DMS79 (cell line): ENCODE measurements at regions not wholly inside any gene's neighbourhood (a gene's known extent, or its start where the extent isn't known, plus 50 kb on each side); places are given as distances from the start of the nearest gene placed in this dataset.
"Not testable (repeated sequence)": the region's sequence is repeated elsewhere in the genome, so short reads cannot be mapped to it uniquely, and the experiment has no call there.

Experiments
- DNase-seq: peaks from one replicate; lab custom pipeline; 2025; lab: John Stamatoyannopoulos, UW

DNA sequence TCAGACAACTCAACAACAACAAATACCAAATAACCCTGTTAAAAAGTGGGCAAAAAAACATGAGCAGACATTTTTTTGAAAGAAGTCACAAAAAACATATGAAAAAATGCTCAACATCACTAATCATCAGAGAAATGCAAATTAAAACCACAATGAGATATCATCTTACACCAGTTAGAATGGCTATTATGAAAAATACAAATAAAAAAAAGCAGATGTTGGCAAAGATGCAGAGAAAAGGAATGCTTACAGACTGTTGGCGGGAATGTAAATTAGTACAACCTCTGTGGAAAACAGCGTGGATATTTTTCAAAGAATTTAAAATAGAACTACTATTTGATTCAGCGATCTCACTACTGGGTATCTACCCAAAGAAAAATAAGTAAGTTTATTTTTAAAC is 114.0 kb downstream of the SLC38A4 start:
- DNase-seq, result no peak

DNA sequence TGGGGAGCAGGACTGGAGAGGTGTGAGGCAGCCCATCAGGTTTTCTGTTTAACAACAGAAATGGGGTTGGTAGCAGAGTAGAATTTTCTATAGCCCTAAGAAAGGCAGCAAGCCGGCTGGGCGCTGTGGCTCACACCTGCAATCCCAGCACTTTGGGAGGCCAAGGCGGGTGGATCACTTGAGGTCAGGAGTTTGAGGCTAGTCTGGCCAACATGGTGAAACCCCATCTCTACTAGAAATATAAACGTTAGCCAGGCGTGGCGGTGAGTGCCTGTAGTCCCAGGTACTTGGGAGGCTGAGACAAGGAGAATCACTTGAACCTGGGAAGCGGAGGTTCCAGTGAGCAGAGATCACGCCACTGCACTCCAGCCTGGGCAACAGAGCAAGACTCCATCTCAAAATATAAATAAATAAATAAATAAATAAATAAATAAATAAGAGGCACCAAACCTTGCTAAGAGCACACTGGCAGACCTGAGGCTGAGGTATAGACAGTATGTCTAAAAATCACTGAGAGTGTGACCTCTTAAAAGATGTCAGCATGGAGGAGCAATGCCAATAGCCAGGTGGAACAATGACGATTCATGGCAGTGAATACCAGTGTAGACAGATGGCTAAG is 115.6 kb downstream of the SLC38A4 start:
- no peak for DNase-seq

DNA sequence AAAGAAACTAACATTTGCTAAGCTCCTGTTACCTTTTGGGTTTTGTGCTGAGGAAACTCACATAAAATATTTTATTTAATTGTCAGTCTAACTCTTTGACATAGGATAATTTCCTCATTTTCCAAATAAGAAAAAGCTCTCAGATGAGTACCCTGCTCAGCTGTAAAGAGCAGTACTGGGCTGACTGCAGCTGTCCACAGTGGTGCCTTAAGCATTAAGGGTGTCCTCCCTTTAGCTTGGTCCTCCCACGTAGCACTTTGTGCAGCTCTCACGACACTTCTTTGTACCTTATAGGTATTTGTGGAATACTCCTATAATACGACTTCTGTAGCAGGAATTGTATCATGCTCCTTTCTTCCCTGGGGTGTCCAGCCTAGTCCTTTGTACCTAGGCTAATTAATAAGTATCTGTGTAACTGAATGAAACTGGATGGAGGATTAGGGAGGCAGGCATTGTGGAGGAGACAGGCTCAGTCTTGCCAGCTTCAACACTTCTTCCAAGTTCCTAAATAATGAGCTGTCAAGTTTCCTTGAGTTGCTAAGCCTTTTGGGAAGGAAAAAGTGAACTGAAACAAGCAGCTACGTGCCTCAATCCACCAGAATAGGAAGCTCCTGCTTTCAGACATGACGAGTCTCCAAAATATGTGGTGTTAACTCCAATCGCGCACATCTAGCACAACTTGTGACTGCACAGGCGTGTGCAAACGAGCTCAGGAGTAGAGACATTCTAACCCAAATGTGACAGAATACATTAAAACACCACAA is 123.0 kb downstream of the SLC38A4 start:
- no peak for DNase-seq

DNA sequence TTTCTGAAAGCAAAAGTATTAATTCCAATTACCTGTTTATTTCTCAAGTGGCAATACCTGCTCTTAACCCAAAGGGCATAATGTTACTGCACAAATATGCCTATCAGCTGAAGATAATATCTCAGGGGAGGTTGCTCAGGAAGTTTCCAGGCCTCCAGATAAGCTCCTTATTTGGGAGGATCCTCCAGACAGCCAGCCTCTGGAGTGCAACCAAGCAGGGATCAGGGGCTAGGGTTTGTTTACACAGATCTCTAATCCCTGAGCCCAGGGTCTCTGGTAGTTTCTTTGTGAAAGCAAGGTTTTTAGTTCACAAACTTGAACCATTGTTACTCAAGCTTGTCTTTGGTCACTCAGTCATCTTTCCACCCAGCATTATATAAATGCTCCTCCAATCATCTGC is 124.4 kb downstream of the SLC38A4 start:
- no peak for DNase-seq

DNA sequence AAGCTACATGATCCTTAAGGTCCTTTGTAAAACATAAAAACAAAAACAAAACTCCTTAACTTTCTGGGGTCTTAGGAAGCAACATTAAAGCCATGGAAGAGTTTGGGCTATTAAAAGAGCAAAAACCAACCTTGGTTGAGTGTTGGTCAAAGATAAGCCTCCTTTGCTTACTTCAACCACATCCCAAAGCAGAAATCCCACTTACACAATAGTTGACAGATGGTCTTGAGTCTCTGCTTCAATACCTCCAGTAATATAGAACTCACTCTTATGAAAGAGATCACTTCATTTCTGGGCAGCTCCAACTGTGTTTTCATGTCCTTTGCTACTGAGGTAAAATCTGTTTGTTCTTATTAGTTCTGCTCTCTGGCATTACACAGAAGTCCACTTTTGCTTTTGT is 125.8 kb downstream of the SLC38A4 start:
- no peak for DNase-seq

DNA sequence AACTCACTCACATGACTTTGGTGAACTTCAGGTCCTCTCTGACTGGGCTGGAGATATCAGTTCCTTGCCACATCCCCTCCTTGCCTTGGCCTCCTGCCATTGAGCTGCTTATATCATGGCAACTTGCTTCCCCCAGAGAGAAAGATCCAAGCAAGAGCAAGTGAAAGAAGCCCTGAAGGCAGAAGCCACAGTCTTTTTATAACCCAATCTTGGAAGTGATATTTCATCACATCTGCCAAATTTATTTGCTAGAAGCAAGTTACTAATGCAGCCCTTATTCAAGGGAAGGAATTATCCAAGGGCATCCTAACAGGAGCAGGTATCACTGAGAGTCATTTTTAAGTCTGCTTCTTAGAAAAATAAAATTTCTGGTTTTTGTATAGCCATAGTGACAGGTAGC is 127.8 kb downstream of the SLC38A4 start:
- no peak for DNase-seq

DNA sequence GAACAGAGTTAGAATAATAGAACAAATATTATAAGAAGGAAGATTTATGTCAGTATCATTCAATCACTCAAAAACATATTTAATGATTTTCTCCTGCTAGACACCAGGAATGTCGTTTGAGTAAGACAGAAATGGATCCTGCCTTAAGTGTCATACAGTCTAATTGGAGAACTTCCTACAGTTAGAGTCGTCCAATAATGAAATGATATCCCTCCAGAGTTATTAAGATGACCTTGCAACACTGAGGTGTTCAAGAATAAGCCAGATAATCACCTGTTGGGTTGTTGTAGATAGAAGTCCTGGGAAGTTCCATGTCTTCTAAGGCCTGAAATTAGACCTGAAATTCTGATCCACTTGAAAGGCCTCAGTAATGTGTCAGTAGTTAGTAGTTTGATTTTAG is 132.3 kb downstream of the SLC38A4 start:
- no peak for DNase-seq

DNA sequence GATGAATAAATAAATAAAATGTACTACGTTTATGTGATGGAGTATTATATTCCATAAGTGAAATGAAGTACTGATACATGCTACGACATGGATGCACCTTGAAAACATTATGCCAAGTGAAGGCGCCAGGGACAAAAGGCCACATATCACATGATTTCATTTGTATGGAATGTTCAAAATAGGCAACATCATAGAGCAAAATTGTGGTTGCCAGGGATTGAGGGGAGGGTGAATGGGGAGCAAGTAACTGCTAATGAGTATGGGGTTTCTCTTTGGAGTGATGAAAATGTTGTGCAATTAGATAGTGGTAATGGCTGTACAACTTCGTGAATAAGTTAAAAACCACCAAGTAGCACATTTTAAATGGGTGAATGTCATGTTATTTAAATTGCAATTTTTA is 132.8 kb downstream of the SLC38A4 start:
- no peak for DNase-seq

DNA sequence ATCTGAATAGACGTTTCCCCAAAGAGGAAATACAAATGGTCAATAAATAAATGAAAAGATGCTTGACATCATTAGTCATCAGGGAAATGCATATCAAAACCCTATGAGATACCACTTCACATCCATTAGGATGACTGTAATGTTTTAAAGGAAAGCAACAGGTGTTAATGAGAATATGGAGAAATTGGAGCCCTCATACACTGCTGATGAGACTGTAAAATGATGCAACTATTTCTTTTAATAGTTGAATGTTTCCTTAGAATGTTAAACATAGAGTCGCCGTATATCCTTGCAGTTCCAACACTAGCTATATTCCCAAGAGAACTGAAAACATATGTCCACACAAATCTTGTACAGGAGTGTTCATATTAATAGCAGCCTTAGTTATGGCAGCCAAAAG is 133.2 kb downstream of the SLC38A4 start:
- no peak for DNase-seq

DNA sequence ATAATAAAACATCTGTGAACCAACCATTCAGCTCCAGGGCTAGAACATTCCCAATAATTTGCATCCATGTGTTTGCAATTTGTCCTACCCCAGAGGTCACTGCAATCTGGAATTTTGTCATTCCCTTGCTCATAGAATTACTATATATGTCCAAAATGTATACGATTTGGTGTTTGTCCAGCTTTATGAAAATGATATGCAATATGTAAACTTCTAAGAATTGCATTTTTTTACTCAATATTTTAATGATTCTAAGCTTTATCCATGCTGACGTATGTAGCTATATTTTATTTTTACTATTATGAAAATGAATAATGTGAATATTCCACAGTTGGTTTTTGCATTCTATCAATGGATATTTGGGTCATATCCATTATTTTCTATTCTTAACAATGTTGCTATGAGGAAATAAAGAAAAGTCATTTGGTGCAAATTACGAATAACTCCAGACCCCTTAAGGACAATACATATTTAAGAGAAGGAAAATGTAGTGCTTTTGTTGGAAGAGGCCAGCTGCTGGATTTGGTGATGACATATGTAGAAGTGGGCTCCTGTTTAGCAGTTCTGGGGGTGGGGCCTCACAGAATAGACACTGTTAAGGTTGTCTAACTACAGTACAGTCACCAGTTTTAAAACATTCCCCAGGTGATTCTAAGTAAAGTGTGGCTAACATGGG is 139.4 kb downstream of the SLC38A4 start:
- no peak for DNase-seq

DNA sequence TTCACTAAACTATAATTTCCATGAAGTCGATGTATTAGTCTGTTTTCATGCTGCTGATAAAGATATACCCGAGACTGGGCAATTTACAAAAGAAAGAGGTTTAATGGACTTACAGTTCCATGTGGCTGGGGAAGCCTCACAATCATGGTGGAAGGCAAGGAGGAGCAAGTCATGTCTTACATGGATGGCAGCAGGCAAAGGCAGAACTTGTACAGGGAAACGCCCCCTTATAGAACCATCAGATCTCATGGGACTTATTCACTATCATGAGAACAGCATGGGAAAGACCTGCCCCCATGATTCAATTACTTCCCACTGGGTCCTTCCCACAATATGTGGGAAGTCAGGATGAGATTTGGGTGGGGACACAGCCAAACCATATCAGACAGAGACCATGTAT is 141.6 kb downstream of the SLC38A4 start:
- DNase-seq, result not testable (repeated sequence)

DNA sequence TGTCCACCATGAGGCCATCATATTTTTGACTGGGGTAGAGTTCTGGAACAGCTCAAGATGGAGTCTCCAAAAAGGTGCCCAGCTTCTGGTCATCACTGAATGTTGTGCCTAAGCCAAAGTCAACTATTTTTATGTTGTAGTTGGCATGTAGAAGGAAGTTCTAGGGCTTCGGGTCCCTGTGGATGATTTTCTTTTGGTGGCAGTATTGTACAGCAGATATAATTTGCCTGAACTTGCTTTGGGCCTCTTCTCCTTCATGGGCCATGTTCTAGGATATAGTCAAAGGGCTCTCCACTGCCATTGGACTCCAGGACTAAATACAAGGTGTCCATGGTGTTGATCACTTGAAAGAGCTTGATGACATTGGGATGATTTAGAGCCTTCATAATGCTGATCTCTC is 143.6 kb downstream of the SLC38A4 start:
- DNase-seq, result no peak

DNA sequence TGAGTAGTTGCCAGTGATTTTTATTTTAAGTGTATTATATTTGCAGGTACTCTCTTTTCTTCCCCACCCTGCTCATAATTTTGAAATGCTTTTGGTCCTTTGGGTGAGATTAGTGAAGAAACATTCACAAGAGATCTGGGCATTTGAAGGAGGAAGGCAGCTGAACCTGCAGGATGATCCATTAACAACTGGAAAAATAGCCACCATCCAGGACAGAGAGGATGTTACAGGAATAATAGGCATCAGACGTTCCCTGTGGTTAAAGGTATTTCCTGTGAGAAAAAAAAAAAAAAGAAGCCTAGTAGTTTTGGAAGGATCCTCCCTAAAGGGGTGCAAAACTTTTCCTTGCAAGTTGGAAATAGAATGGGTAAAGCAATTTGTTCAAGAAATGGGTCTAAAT is 145.3 kb downstream of the SLC38A4 start:
- no peak for DNase-seq

DNA sequence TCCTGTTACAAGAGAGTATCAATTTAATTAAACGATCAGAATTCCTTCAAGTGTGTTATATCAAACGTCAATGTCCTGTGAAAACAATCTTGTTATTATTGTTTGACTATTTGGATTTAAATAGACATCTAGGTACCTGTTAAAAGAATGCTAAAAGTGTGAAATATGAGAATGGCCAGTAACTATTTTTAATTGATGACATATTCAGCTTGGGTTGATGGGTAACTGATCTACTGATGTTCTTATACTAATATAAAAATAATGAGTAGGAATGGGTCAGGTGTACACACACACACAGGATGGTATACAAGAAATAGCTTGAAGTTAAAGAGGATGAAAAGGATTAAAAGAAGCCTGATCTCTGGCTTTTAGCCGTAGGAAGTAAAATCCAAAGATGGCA is 146.0 kb downstream of the SLC38A4 start:
- DNase-seq, result no peak

DNA sequence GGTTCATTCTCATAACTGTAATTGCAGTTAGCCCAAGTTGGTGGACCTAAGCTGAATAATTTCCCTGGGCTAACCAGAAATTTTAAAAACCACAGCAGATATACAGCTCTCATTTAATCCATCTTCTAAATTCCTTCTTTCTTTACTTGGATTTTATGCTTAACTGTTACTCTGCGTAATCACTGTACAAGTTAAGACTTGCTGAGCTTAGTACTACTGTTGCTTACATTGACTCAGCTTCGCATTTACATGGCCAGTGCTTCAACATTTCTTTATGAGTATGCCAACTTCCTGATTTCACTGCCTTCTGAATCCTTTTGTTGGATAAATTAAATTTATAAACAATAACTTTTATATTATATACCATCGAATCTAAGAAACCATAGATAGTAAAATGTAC is 147.4 kb downstream of the SLC38A4 start:
- DNase-seq, result no peak

DNA sequence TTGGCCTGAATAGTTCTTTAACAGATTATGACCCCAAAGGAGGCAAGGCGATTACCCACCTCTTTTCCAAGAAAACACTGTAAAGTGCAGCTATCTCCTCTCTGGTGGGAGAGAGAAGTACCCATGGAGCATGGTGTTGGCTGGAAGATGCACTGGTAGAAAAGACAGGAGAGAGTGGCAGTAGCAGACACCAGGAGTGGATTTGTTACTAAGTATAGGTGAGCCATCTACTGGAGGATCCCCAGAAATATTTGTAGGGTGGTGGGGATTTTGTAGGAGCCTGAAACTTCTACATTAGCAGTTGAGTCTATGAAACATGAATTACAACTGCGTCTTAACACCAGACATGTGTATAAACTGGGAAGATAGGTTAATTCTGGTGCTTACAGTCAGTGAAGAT is 148.0 kb downstream of the SLC38A4 start:
- no peak for DNase-seq

DNA sequence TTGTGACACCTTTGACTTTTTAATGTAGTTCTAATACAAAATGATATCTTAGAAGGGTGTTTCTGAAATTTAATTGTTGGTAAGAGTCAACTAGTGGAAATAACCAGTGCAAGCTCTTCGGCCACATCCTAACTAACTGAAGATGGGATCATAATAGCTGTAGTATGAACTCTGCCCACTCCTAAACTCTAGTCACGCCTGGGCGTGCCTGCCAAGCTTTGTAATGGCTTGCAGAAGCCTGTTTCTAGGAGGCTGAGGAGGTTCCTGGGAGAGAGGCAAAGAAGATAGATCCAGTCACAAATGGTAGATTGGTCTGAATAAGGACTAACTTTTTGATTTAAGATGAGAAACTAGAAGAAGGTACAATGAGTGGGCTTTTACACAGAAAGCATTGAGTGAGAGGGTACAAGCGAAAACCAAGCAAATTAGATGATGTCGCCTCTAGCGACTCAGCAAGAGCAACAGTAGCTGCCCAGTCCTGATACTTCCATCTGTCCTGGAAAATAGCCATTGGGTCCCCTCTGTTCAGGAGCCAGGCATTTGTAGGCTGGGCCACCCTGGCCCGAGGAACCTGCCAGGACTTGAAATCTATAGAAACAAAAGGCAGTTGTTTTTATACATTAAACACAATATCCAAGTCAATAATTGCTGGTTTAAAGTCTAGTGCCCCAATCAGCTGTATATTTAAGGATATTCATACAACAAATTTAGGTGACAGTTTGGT is 148.8 kb downstream of the SLC38A4 start:
- DNase-seq, result no peak

DNA sequence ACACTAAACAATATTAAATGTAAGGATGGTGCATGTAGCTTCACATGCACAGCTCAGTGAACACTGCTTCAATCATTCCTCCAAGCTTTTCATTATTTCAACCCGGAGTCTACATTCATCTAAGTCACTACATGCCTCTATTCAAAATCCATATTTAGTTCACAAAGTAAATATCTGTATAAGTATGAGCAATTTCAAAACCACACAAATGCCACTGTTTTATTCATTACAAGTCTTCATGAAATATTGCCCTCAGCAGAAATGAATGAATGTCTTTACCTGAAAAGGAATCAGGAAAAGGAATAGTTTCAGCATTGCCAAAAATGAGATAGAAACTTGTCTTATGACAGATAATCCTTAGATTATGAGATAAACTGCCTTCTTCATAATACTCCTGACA is 149.4 kb downstream of the SLC38A4 start:
- DNase-seq, result no peak

DNA sequence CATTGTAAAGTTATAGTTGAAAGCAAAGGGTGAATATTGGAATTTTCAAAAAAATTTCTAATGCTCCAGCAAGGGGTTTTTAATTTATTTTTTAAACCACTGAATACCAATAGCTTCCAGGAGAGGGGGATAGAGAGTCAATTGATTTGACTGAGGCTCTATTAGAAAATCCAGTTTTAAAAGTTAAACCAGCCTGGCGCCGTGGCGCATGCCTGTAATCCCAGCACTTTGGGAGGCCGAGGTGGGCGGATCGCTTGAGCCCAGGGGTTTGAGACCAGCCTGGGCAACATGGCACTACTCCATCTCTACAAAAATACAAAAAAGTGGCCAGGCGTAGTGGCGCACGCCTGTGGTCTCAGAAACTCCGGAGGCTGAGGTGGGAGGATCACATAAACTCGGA is 150.1 kb downstream of the SLC38A4 start:
- DNase-seq, result no peak

DNA sequence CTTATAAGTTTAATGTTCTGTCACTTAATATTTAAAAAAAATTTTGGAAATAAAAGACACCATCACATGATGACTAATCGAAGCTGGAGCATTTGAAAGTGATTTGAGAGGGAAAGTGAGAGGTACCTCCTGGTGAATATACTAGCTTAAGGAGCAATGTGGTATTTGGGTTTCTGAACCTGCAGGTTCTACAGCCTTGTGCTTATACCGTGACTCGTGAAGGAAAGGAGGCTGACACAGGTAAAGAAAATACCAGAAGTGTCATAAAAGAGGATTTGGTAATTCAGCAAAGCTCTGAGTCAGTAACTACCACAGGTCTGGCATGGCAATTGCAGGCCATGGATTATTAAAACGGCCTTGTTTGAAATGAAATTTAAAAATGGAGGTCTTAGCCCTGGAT is 151.0 kb downstream of the SLC38A4 start:
- DNase-seq, result no peak

DNA sequence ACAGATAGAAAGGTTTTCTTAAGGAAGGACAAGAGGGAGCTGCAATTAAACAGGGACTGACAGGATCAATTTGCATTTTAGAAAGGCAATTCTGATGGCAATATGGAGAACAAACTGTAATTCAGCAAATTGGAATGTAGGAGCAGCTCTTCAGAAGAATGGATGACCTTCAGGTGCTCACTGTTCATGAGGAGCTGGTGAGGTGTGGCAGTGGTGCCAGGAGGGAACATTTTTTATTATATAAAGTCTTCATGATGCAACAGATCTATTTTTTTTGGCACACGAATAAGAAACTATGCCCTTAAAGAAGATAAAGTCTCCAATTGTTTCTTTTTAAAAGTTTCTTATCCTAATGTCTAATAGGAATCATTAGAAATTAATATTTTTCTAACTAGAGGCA is 151.7 kb downstream of the SLC38A4 start:
- DNase-seq, result no peak

DNA sequence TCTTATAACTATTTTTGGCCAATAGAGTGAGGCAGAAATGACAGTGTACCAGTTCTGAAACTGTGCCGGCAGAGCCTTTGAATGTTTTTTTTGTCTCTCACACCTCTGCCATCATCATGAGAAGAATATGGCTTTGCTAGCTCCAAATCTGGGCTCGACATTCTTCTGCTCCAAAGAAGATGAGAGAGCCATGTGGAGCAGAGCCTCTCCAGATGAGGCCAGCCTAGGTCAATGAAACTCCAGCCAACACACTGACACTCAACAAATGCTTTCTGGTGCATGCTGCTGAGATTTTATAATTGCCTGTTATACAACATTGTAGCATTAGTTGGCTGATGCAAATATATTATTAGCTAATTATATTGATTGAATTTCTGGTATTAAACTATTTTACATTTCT is 154.7 kb downstream of the SLC38A4 start:
- DNase-seq, result no peak

DNA sequence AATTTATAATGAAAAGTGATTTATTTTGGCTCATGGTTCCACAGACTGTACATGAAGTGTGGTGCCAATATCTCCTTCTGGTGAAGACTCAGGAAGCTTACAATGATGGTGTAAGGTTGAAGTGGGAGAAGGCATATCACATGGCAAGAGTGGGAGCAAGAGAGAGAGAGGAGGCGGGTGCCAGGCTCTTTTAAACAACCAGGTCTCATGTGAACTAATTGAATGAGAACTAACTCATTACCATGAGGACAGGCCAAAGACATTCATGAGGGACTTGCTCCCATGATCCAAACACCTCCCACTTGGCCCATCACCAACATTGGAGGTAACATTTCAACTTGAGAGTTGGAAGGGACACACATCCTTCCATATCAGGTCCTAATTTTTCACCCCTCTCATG is 155.2 kb downstream of the SLC38A4 start:
- DNase-seq, result no peak
